CD4-positive, CD25-positive, alpha-beta regulatory T cell (primary cell): ENCODE measurements at regions not wholly inside any gene's neighbourhood (a gene's known extent, or its start where the extent isn't known, plus 50 kb on each side); places are given as distances from the start of the nearest gene placed in this dataset.
"Not testable (repeated sequence)": the region's sequence is repeated elsewhere in the genome, so short reads cannot be mapped to it uniquely, and the experiment has no call there.

Experiments used
- ATAC-seq, 2 donors: fragments of 150-1000 bp; cut with Tn5 transposase; one replicate each; pipeline ENCODE4 v1.10.0; 2021; ENCODE audit warnings: low read depth in 2 of 2, moderate number of reproducible peaks in 2 of 2, moderate library complexity in 1 of 2
- DNase-seq, 3 donors: peaks; one replicate each; pipeline versions ENCODE4 v3.0.0 to v3.0.0-alpha.2; 2012 to 2022; ENCODE audit warnings: mixed read lengths in 1 of 3
- H3K27ac ChIP-seq: one replicate; pipeline ENCODE4 v1.7.0; 2013; ENCODE audit warnings: mild to moderate bottlenecking, low read length; ENCODE audit not compliant: insufficient read depth, poor library complexity, severe bottlenecking
- H3K27me3 ChIP-seq: one replicate; pipeline ENCODE4 v1.7.0; 2013; ENCODE audit warnings: low read length; ENCODE audit not compliant: control insufficient read depth, insufficient read depth
- H3K36me3 ChIP-seq: one replicate; pipeline ENCODE4 v1.7.0; 2013; ENCODE audit warnings: mild to moderate bottlenecking, low read length, moderate library complexity; ENCODE audit not compliant: control insufficient read depth, insufficient read depth
- H3K4me1 ChIP-seq: 2 replicates; pipeline ENCODE4 v1.7.0; 2013; ENCODE audit warnings: mild to moderate bottlenecking, low read length; ENCODE audit not compliant: insufficient read depth, control insufficient read depth, poor library complexity, severe bottlenecking
- H3K4me3 ChIP-seq: one replicate; pipeline ENCODE4 v1.7.0; 2013; ENCODE audit warnings: low read depth, mild to moderate bottlenecking, low read length, moderate library complexity
- H3K9me3 ChIP-seq, 2 experiments: 1 replicate in 1 of 2; 2 replicates in 1 of 2; pipeline ENCODE4 v1.7.0; 2013; ENCODE audit warnings: low read length in 2 of 2, mild to moderate bottlenecking in 1 of 2, moderate library complexity in 1 of 2; ENCODE audit not compliant: control insufficient read depth in 2 of 2
- H3K27ac Mint-ChIP-seq, 3 donors: one replicate each; pipeline ENCODE4 v1.8.0; 2020 to 2022; ENCODE audit warnings: mild to moderate bottlenecking in 3 of 3, mixed read lengths in 3 of 3, moderate library complexity in 2 of 3
- H3K27me3 Mint-ChIP-seq: one replicate; pipeline ENCODE4 v1.8.0; 2022; ENCODE audit warnings: mild to moderate bottlenecking, mixed read lengths
- H3K36me3 Mint-ChIP-seq: one replicate; pipeline ENCODE4 v1.8.0; 2020; ENCODE audit warnings: mixed read lengths
- H3K4me1 Mint-ChIP-seq, 4 donors: one replicate each; pipeline ENCODE4 v1.8.0; 2020 to 2022; ENCODE audit warnings: mixed read lengths in 4 of 4, mild to moderate bottlenecking in 1 of 4
- H3K4me3 Mint-ChIP-seq, 4 donors: one replicate each; pipeline ENCODE4 v1.8.0; 2020 to 2022; ENCODE audit warnings: mild to moderate bottlenecking in 4 of 4, mixed read lengths in 4 of 4, moderate library complexity in 3 of 4
- H3K9me3 Mint-ChIP-seq, 7 donors: one replicate each; pipeline ENCODE4 v1.8.0; 2020 to 2022; ENCODE audit warnings: mixed read lengths in 7 of 7, mild to moderate bottlenecking in 3 of 7, moderate library complexity in 2 of 7

- H3K9me3 Mint-ChIP-seq, result peaks cover 3 to 31% (median 13%) of the 10 kb centered on the region in 7 donors
- H3K4me3 Mint-ChIP-seq, DNase-seq, H3K36me3 ChIP-seq, H3K27me3 Mint-ChIP-seq, ATAC-seq, H3K4me1 ChIP-seq, H3K36me3 Mint-ChIP-seq, H3K4me1 Mint-ChIP-seq, H3K27ac ChIP-seq, H3K27ac Mint-ChIP-seq, H3K27me3 ChIP-seq, H3K4me3 ChIP-seq: not testable (repeated sequence)
- H3K9me3 ChIP-seq, result peaks cover 3 to 27% of the 10 kb centered on the region in 2 experiments
Measured at GRCh38 chr21:9837526-9837925, 683.9 kb upstream of the TPTE start.

GRCh38 chr21:9837946-9838737, 683.2 kb upstream of the TPTE start:
- Histone ChIP-seq H3K27me3 (no peaks in the 10 kb centered on the region), H3K9me3 (peaks cover 3 to 27% of the 10 kb centered on the region in 2 experiments), H3K4me1 (no peaks in the 10 kb centered on the region), H3K36me3 (no peaks in the 10 kb centered on the region), H3K4me3 (no peak overlapping the region), H3K27ac (no peak overlapping the region)
- peaks cover 3 to 36% (median 13%) of the 10 kb centered on the region in 7 donors for H3K9me3 Mint-ChIP-seq
- peaks cover 10% of the 10 kb centered on the region for H3K36me3 Mint-ChIP-seq
- no peaks in the 10 kb centered on the region for H3K27me3 Mint-ChIP-seq
- H3K4me1 Mint-ChIP-seq, result no peaks in the 10 kb centered on the region
- no peak overlapping the region for H3K27ac Mint-ChIP-seq
- DNase-seq (no peak), ATAC-seq (no peak)
- H3K4me3 Mint-ChIP-seq, result no peak overlapping the region

DNA sequence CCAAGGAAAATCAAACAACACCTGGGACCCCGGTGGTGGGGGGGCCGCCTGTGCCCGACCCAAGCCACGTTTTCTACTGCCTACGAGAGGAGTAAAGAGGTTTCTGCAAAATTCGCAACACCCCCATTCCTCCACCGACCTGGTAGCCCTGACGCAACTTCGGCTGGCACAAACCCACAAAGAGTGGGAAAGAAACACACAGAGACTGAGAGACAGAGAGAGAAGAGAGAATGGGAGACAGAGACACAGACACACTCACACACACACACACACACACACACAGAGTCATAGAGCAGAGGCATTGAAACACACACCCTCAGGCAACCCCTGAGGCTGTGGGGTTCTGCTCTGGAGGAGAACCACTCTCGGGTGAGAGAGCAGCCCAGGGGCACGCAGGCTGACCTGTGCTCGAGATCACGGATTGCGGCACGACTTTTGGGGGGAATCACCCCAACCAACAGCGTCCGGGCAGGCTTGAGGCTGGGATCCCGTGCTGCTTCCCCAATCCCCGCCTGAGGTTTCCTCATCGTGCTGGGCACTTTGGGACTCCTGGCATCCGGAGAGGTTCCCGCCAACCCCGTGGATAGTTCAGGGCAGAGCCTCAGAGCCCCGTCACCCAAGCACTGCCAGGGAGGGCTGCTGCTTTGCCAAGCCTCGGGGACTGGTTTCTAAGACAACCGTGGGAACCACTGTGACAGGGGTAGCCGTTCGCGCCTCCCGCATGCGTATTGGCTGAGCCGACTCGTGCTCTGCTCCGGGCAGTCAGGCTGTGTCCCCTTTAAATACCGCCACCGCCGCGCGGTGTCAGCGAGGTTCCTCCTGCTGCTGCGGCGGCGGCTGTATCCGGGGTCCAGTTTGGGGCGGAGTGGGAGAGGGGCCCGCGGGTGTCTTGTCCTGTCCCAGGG, 682.4 kb upstream of the TPTE start:
- Mint-ChIP-seq H3K27ac (no peak overlapping the region), H3K4me3 (no peak overlapping the region), H3K9me3 (peaks cover 3 to 36% (median 13%) of the 10 kb centered on the region in 7 donors), H3K27me3 (no peaks in the 10 kb centered on the region), H3K4me1 (no peaks in the 10 kb centered on the region), H3K36me3 (peaks cover 10% of the 10 kb centered on the region)
- no peaks in the 10 kb centered on the region for H3K36me3 ChIP-seq
- peaks cover 3 to 27% of the 10 kb centered on the region in 2 experiments for H3K9me3 ChIP-seq
- no peak overlapping the region for H3K27ac ChIP-seq
- H3K27me3 ChIP-seq, result no peaks in the 10 kb centered on the region
- H3K4me3 ChIP-seq, result no peak overlapping the region
- ATAC-seq (no peak), DNase-seq (no peak)
- H3K4me1 ChIP-seq, result no peaks in the 10 kb centered on the region

GRCh38 chr21:9844106-9844505, 677.3 kb upstream of the TPTE start:
- not testable (repeated sequence) for H3K36me3 Mint-ChIP-seq, H3K4me1 ChIP-seq

GRCh38 chr21:9847511-9847910, 673.9 kb upstream of the TPTE start:
- not testable (repeated sequence) for DNase-seq, H3K27me3 Mint-ChIP-seq, H3K36me3 ChIP-seq, H3K4me1 ChIP-seq, H3K36me3 Mint-ChIP-seq, H3K27ac ChIP-seq, H3K27me3 ChIP-seq, H3K4me1 Mint-ChIP-seq, H3K4me3 Mint-ChIP-seq, H3K4me3 ChIP-seq, ATAC-seq, H3K27ac Mint-ChIP-seq
- peaks cover 0 to 15% (median 2%) of the 10 kb centered on the region in 7 donors for H3K9me3 Mint-ChIP-seq
- H3K9me3 ChIP-seq, result peaks cover 10 to 33% of the 10 kb centered on the region in 2 experiments

More at GRCh38 chr21:9844106-9844505, 677.3 kb upstream of the TPTE start:
- H3K9me3 Mint-ChIP-seq, result peaks cover 1 to 29% (median 8%) of the 10 kb centered on the region in 7 donors
- H3K4me1 Mint-ChIP-seq, H3K27me3 Mint-ChIP-seq, H3K27ac ChIP-seq, H3K36me3 ChIP-seq, H3K4me3 ChIP-seq, DNase-seq, ATAC-seq, H3K4me3 Mint-ChIP-seq, H3K27ac Mint-ChIP-seq, H3K27me3 ChIP-seq: not testable (repeated sequence)
- H3K9me3 ChIP-seq, result peaks cover 8 to 29% of the 10 kb centered on the region in 2 experiments

GRCh38 chr21:9851166-9851565, 670.2 kb upstream of the TPTE start:
- H3K9me3 ChIP-seq, result peaks cover 7 to 32% of the 10 kb centered on the region in 2 experiments
- H3K27me3 ChIP-seq, H3K4me3 Mint-ChIP-seq, H3K36me3 Mint-ChIP-seq, DNase-seq, H3K27ac Mint-ChIP-seq, H3K9me3 Mint-ChIP-seq, H3K27ac ChIP-seq, H3K36me3 ChIP-seq, ATAC-seq, H3K4me1 ChIP-seq, H3K4me1 Mint-ChIP-seq, H3K4me3 ChIP-seq, H3K27me3 Mint-ChIP-seq: not testable (repeated sequence)

DNA sequence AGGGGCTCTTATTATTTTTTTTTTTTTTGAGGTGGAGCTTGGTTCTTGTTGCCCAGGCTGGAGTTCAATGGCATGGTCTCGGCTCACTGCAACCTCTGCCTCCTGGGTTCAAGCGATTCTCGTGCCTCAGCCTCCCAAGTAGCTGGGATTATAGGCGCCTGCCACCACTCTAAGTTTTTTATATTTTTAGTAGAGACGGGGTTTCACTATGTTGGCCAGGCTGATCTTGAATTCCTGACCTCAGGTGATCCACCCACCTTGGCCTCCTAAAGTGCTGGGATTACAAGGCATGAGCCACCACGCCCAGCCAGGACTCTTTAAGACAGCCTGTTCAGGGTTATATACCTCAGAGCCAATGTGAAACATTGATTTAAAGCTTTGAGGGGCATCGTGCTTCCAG, 669.7 kb upstream of the TPTE start:
- not testable (repeated sequence) for H3K4me3 ChIP-seq, DNase-seq, H3K27ac Mint-ChIP-seq, H3K9me3 Mint-ChIP-seq, H3K27ac ChIP-seq, ATAC-seq, H3K36me3 ChIP-seq, H3K36me3 Mint-ChIP-seq, H3K4me1 ChIP-seq, H3K4me3 Mint-ChIP-seq, H3K27me3 Mint-ChIP-seq, H3K27me3 ChIP-seq, H3K4me1 Mint-ChIP-seq
- H3K9me3 ChIP-seq, result peaks cover 4 to 26% of the 10 kb centered on the region in 2 experiments
